ENCODE measurements at regions not wholly inside any gene's neighbourhood (a gene's known extent, or its start where the extent isn't known, plus 50 kb on each side); places are given as distances from the start of the nearest gene placed in this dataset.

DNA sequence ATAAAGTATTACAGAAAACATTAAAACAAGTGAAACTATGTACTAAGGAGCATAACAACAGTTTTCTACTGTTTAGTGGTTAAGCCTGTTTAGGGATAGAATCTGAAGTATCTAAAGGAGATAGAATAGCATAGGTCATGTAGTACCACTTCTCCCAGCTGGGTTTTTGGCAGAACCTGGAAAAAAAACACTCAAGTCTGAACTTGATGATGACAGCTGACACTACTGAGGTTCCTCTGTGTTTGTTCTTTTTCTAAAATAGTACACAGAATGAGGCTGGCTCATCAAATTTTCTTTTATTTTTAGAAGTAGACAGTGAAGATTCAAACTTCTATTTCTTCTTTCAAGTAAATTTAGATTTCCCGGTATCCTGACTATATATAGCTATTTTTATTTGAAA, 203.8 kb upstream of the ACO1 start:
- TF ChIP-seq, protein P1, sequence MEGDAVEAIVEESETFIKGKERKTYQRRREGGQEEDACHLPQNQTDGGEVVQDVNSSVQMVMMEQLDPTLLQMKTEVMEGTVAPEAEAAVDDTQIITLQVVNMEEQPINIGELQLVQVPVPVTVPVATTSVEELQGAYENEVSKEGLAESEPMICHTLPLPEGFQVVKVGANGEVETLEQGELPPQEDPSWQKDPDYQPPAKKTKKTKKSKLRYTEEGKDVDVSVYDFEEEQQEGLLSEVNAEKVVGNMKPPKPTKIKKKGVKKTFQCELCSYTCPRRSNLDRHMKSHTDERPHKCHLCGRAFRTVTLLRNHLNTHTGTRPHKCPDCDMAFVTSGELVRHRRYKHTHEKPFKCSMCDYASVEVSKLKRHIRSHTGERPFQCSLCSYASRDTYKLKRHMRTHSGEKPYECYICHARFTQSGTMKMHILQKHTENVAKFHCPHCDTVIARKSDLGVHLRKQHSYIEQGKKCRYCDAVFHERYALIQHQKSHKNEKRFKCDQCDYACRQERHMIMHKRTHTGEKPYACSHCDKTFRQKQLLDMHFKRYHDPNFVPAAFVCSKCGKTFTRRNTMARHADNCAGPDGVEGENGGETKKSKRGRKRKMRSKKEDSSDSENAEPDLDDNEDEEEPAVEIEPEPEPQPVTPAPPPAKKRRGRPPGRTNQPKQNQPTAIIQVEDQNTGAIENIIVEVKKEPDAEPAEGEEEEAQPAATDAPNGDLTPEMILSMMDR (IDR thresholded peaks at IDR 0.05): no peak
- TF ChIP-seq EZH2 (IDR thresholded peaks at IDR 0.05) (no peak), EZH2phosphoT487 (IDR thresholded peaks at IDR 0.05) (no peak)

Data from neural progenitor cell (in vitro differentiated cells).